PC-3 (cell line): ENCODE measurements at regions not wholly inside any gene's neighbourhood (a gene's known extent, or its start where the extent isn't known, plus 50 kb on each side); places are given as distances from the start of the nearest gene placed in this dataset.

Source experiments
- ATAC-seq: fragments of 200-7000 bp; cut with Tn5 transposase; 2 replicates; pipeline ENCODE4 v1.9.1; 2020; ENCODE audit warnings: mild to moderate bottlenecking, moderate library complexity
- BruUV-seq: library from RNA; stranded (reverse); fragments of 400-500 nt; replicated peaks from 2 replicates; lab custom pipeline; 2021; lab: Mats Ljungman, UMichigan
- CTCF ChIA-PET: fragments of 300-600 bp; sonication (Branson Sonifier 250); formaldehyde crosslinking; loops from one replicate; lab custom pipeline; 2022; ENCODE audit warnings: antibody characterized with exemption; lab: Charles Lee
- POLR2A ChIA-PET: fragments of 300-600 bp; sonication (Branson Sonifier 250); formaldehyde crosslinking; loops from one replicate; lab custom pipeline; 2022; ENCODE audit warnings: antibody characterized with exemption; ENCODE audit not compliant: unreplicated experiment; lab: Charles Lee
- DNase-seq: peaks from one replicate; pipeline ENCODE4 v3.0.0-alpha.2; 2015
- H2AFZ ChIP-seq: fragments of 300-600 bp; sonication (generic); 2 replicates; pipeline ENCODE4 v1.6.0; 2016; ENCODE audit warnings: antibody characterized with exemption, low read length
- H3F3A ChIP-seq: fragments of 300-600 bp; sonication (generic); one replicate; pipeline ENCODE4 v1.6.0; 2017; ENCODE audit warnings: antibody characterized with exemption, low read length, control low read depth, mild to moderate bottlenecking; ENCODE audit not compliant: unreplicated experiment
- H3K27ac ChIP-seq: fragments of 300-600 bp; sonication (generic); 2 replicates; pipeline ENCODE4 v1.5.1; 2016; ENCODE audit warnings: mild to moderate bottlenecking, low read length
- H3K27me3 ChIP-seq: fragments of 300-600 bp; sonication (generic); 2 replicates; pipeline ENCODE4 v1.6.1; 2016; ENCODE audit warnings: low read length, mixed read lengths
- H3K36me3 ChIP-seq: fragments of 300-600 bp; sonication (generic); 2 replicates; pipeline ENCODE4 v1.6.1; 2016; ENCODE audit warnings: low read depth, mixed run types, low read length, mixed read lengths
- H3K4me1 ChIP-seq: fragments of 300-600 bp; sonication (generic); 2 replicates; pipeline ENCODE4 v1.5.1; 2016; ENCODE audit warnings: low read length; ENCODE audit not compliant: insufficient read depth
- H3K4me2 ChIP-seq: fragments of 300-600 bp; sonication (generic); 2 replicates; pipeline ENCODE4 v1.6.0; 2016; ENCODE audit warnings: low read length
- H3K4me3 ChIP-seq: fragments of 300-600 bp; sonication (generic); 2 replicates; pipeline ENCODE4 v1.5.1; 2016; ENCODE audit warnings: mild to moderate bottlenecking, low read length, mixed read lengths
- H3K79me2 ChIP-seq: fragments of 300-600 bp; sonication (generic); 2 replicates; pipeline ENCODE4 v1.6.1; 2017; ENCODE audit warnings: low read length, mixed read lengths
- H3K9ac ChIP-seq: fragments of 300-600 bp; sonication (generic); 2 replicates; pipeline ENCODE4 v1.6.0; 2016; ENCODE audit warnings: mild to moderate bottlenecking, low read length
- H3K9me2 ChIP-seq: fragments of 300-600 bp; sonication (generic); replicated peaks from 2 replicates; pipeline ENCODE4 v1.6.1; 2016; ENCODE audit warnings: mixed run types, low read length, mixed read lengths
- H3K9me3 ChIP-seq: fragments of 300-600 bp; sonication (generic); 2 replicates; pipeline ENCODE4 v1.6.1; 2016; ENCODE audit warnings: low read length, mixed read lengths
- H4K20me1 ChIP-seq: fragments of 300-600 bp; sonication (generic); 2 replicates; pipeline ENCODE4 v1.6.1; 2016; ENCODE audit warnings: low read length, mixed read lengths
- EZH2 ChIP-seq: fragments of 300-600 bp; sonication (generic); IDR thresholded peaks from one replicate; pipeline ENCODE4 v1.6.1; 2017; ENCODE audit warnings: antibody characterized with exemption, mild to moderate bottlenecking, low read length; ENCODE audit not compliant: unreplicated experiment
- EZH2phosphoT487 ChIP-seq: fragments of 300-600 bp; sonication (generic); IDR thresholded peaks from 2 replicates; pipeline ENCODE4 v1.6.1; 2018; ENCODE audit warnings: mild to moderate bottlenecking, antibody characterized with exemption, low read length, borderline replicate concordance
- intact Hi-C: fragments of 100-400 bp; cut with micrococcal nuclease; formaldehyde crosslinking; loops from 2 replicates; pipeline ENCODE4 v1.9.0; 2023
- TF ChIP-seq, protein P1 (sequence below): fragments of 300-600 bp; sonication (generic); conservative IDR thresholded peaks from 2 replicates; pipeline ENCODE4 v1.5.1; 2017; ENCODE audit warnings: antibody characterized with exemption, low read depth, mild to moderate bottlenecking, low read length

DNA sequence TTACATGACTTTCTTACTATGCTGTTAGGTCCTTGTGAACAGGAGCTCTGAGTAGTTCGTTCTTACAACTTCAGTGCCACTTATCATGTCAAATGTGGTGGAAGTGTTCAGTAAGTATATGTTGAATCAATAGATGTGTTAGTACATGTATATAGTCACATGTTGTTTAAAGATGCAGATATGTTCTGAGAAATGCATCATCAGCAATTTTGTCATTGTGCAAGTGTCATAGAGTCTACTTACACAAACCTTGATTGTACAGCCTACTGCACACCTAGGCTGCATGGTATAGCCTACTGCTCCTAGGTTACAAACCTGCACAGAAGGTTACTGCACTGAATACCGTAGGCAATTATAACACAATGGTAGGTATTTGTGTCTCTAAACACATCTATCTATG, 174.8 kb downstream of the GPR37 start:
- ATAC-seq (no peak), DNase-seq (no peak)
- H3K4me3 ChIP-seq, result no peak overlapping the region
- no peaks in the 10 kb centered on the region for H4K20me1 ChIP-seq
- H3K79me2 ChIP-seq, result no peaks in the 10 kb centered on the region
- H3K9me2 ChIP-seq, result no peaks in the 10 kb centered on the region
- BruUV-seq, result no TSS peak
- TF ChIP-seq EZH2, result no peak
- TF ChIP-seq, protein P1, sequence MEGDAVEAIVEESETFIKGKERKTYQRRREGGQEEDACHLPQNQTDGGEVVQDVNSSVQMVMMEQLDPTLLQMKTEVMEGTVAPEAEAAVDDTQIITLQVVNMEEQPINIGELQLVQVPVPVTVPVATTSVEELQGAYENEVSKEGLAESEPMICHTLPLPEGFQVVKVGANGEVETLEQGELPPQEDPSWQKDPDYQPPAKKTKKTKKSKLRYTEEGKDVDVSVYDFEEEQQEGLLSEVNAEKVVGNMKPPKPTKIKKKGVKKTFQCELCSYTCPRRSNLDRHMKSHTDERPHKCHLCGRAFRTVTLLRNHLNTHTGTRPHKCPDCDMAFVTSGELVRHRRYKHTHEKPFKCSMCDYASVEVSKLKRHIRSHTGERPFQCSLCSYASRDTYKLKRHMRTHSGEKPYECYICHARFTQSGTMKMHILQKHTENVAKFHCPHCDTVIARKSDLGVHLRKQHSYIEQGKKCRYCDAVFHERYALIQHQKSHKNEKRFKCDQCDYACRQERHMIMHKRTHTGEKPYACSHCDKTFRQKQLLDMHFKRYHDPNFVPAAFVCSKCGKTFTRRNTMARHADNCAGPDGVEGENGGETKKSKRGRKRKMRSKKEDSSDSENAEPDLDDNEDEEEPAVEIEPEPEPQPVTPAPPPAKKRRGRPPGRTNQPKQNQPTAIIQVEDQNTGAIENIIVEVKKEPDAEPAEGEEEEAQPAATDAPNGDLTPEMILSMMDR, result no peak
- no peak for TF ChIP-seq EZH2phosphoT487
- H2AFZ ChIP-seq, result no peak overlapping the region
- intact Hi-C loops, result no loop called here
- H3K27me3 ChIP-seq, result no peaks in the 10 kb centered on the region
- ChIA-PET CTCF (no interaction called here), POLR2A (no interaction called here)
- no peak overlapping the region for H3K27ac ChIP-seq
- no peaks in the 10 kb centered on the region for H3F3A ChIP-seq
- no peak overlapping the region for H3K9ac ChIP-seq
- no peaks in the 10 kb centered on the region for H3K9me3 ChIP-seq
- no peak overlapping the region for H3K4me2 ChIP-seq
- H3K4me1 ChIP-seq, result no peaks in the 10 kb centered on the region
- H3K36me3 ChIP-seq, result no peaks in the 10 kb centered on the region

DNA sequence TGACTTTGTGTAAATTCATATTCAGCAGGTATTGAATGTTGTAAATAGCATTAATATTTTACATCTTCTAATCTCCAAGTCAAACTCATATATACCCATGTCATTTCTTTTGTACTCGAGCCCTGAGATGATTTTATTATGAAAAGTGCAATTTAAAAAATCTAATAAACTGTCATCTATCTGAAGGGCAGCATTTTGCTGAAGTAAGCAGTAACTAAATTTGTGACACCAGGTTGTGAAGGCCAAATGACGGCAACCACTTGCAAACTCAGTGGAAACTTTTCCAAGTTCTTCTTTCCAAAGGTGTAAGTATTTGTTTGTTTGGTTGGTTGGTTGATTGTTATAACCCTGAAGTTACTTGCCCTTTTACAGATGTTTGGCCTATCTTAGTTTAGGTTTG, 188.3 kb downstream of the GPR37 start:
- Histone ChIP-seq H3F3A (no peaks in the 10 kb centered on the region), H3K9me3 (no peaks in the 10 kb centered on the region), H3K4me2 (no peak overlapping the region), H2AFZ (no peak overlapping the region), H3K4me3 (no peak overlapping the region), H3K79me2 (no peaks in the 10 kb centered on the region), H3K27ac (no peak overlapping the region), H3K9ac (no peak overlapping the region), H3K9me2 (no peaks in the 10 kb centered on the region), H3K4me1 (no peaks in the 10 kb centered on the region), H3K27me3 (no peaks in the 10 kb centered on the region), H3K36me3 (no peaks in the 10 kb centered on the region), H4K20me1 (no peaks in the 10 kb centered on the region)
- CTCF ChIA-PET, result no interaction called here
- no peak for DNase-seq
- no peak for TF ChIP-seq EZH2
- TF ChIP-seq, protein P1, result no peak
- TF ChIP-seq EZH2phosphoT487, result no peak
- no TSS peak for BruUV-seq
- intact Hi-C loops, result no loop called here
- no peak for ATAC-seq
- POLR2A ChIA-PET, result no interaction called here

DNA sequence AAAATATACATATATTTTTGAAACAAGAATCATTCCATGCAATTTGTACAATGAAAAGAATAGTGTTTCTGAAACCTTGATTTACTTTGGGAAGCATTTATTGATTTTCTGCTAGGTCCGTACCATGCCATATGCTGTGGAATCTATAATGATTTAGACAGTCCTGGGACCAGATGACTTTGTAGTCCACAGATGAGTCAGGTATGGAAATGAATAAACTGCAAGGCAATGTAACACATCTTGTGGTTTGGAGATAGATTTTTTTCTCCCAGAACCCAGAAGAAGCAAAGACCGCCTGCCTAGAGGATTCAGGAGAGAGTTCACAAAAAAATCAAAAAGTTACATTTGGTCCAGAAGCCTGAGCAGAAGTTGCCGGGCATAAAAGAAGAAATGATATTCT, 190.4 kb downstream of the GPR37 start:
- Histone ChIP-seq H4K20me1 (no peaks in the 10 kb centered on the region), H2AFZ (no peak overlapping the region), H3K4me2 (no peak overlapping the region), H3K27me3 (no peaks in the 10 kb centered on the region), H3K9me3 (no peaks in the 10 kb centered on the region), H3K4me3 (no peak overlapping the region), H3K9ac (no peak overlapping the region), H3F3A (no peaks in the 10 kb centered on the region), H3K27ac (no peak overlapping the region), H3K79me2 (no peaks in the 10 kb centered on the region), H3K9me2 (no peaks in the 10 kb centered on the region), H3K36me3 (no peaks in the 10 kb centered on the region), H3K4me1 (no peaks in the 10 kb centered on the region)
- CTCF ChIA-PET, result no interaction called here
- BruUV-seq, result no TSS peak
- intact Hi-C loops, result no loop called here
- TF ChIP-seq, protein P1, result no peak
- TF ChIP-seq EZH2, result no peak
- no peak for TF ChIP-seq EZH2phosphoT487
- POLR2A ChIA-PET, result no interaction called here
- DNase-seq, result peak; percentile 15
- ATAC-seq, result peak; percentile 55; the same call in 1 of the 2 replicates
